Fibroblast of lung (primary cell): ENCODE measurements at regions not wholly inside any gene's neighbourhood (a gene's known extent, or its start where the extent isn't known, plus 50 kb on each side); places are given as distances from the start of the nearest gene placed in this dataset.

Experiments used
- DNase-seq, 2 donors: peaks; one replicate each; pipeline versions ENCODE4 v3.0.0 to v3.0.0-alpha.2; 2010; ENCODE audit warnings: low read depth in 2 of 2
- H2AFZ ChIP-seq: 2 replicates; pipeline ENCODE4 v1.5.1; 2012; ENCODE audit warnings: low read length, control low read depth, inconsistent platforms
- H3K27ac ChIP-seq: 2 replicates; pipeline ENCODE4 v1.5.1; 2011; ENCODE audit warnings: low read length, control low read depth; ENCODE audit not compliant: insufficient read depth
- H3K27me3 ChIP-seq: 2 replicates; pipeline ENCODE4 v1.5.1; 2011; ENCODE audit warnings: mild to moderate bottlenecking, low read length; ENCODE audit not compliant: control insufficient read depth, insufficient read depth
- H3K36me3 ChIP-seq: 2 replicates; pipeline ENCODE4 v1.5.1; 2011; ENCODE audit warnings: low read length; ENCODE audit not compliant: control insufficient read depth, insufficient read depth
- H3K4me1 ChIP-seq: 2 replicates; pipeline ENCODE4 v1.5.1; 2011; ENCODE audit warnings: low read length; ENCODE audit not compliant: control insufficient read depth, insufficient read depth; ENCODE audit errors: extremely low read depth
- H3K4me2 ChIP-seq: 2 replicates; pipeline ENCODE4 v1.5.1; 2011; ENCODE audit warnings: low read length, control low read depth; ENCODE audit not compliant: insufficient read depth; ENCODE audit errors: extremely low read depth
- H3K4me3 ChIP-seq, 4 experiments: fragments of 200-600 bp in 1 of 4; sonication (generic) in 1 of 4; replicated peaks in 1 of 4; 2 replicates each; pipeline ENCODE4 v1.5.1; 2011 to 2016; ENCODE audit warnings: low read length in 4 of 4, low read depth in 3 of 4, mild to moderate bottlenecking in 3 of 4, control low read depth in 2 of 4, inconsistent platforms in 1 of 4, mixed read lengths in 1 of 4; ENCODE audit not compliant: insufficient read depth in 1 of 4; ENCODE audit errors: control extremely low read depth in 1 of 4
- H3K79me2 ChIP-seq: 2 replicates; pipeline ENCODE4 v1.5.1; 2012; ENCODE audit warnings: mild to moderate bottlenecking, low read length, inconsistent platforms; ENCODE audit not compliant: control insufficient read depth, insufficient read depth
- H3K9ac ChIP-seq: 2 replicates; pipeline ENCODE4 v1.5.1; 2011; ENCODE audit warnings: mild to moderate bottlenecking, low read length, control low read depth; ENCODE audit not compliant: insufficient read depth
- H3K9me3 ChIP-seq: 2 replicates; pipeline ENCODE4 v1.5.1; 2012; ENCODE audit warnings: low read depth, low read length; ENCODE audit not compliant: control insufficient read depth, insufficient read depth
- H4K20me1 ChIP-seq: 2 replicates; pipeline ENCODE4 v1.5.1; 2011; ENCODE audit warnings: low read length; ENCODE audit not compliant: control insufficient read depth, insufficient read depth; ENCODE audit errors: extremely low read depth
- EZH2 ChIP-seq: IDR thresholded peaks from 2 replicates; pipeline ENCODE4 v1.5.1; 2012; ENCODE audit warnings: low read length, control low read depth, mild to moderate bottlenecking; ENCODE audit errors: missing control alignments
- TF ChIP-seq, protein P1 (sequence below), 2 donors: IDR thresholded peaks in 1 of 2; conservative IDR thresholded peaks in 1 of 2; 1 replicate in 1 of 2; 2 replicates in 1 of 2; pipeline ENCODE4 v1.5.1; 2011 to 2012; ENCODE audit warnings: low read length in 2 of 2, control low read depth in 1 of 2, inconsistent platforms in 1 of 2, low read depth in 1 of 2, mild to moderate bottlenecking in 1 of 2

GRCh38 chr2:193929131-193929530 lies 1727.9 kb upstream of the SLC39A10 start:
- H2AFZ ChIP-seq: no peak overlapping the region
- no peak overlapping the region for H3K9ac ChIP-seq
- H3K27ac ChIP-seq: no peak overlapping the region
- no peaks in the 10 kb centered on the region for H4K20me1 ChIP-seq
- H3K36me3 ChIP-seq: no peaks in the 10 kb centered on the region
- no peak for DNase-seq
- H3K27me3 ChIP-seq: no peaks in the 10 kb centered on the region
- H3K79me2 ChIP-seq: no peaks in the 10 kb centered on the region
- H3K4me1 ChIP-seq: no peaks in the 10 kb centered on the region
- H3K9me3 ChIP-seq: no peaks in the 10 kb centered on the region
- no peak overlapping the region for H3K4me2 ChIP-seq
- no peak overlapping the region for H3K4me3 ChIP-seq
- TF ChIP-seq EZH2: no peak
- TF ChIP-seq, protein P1, sequence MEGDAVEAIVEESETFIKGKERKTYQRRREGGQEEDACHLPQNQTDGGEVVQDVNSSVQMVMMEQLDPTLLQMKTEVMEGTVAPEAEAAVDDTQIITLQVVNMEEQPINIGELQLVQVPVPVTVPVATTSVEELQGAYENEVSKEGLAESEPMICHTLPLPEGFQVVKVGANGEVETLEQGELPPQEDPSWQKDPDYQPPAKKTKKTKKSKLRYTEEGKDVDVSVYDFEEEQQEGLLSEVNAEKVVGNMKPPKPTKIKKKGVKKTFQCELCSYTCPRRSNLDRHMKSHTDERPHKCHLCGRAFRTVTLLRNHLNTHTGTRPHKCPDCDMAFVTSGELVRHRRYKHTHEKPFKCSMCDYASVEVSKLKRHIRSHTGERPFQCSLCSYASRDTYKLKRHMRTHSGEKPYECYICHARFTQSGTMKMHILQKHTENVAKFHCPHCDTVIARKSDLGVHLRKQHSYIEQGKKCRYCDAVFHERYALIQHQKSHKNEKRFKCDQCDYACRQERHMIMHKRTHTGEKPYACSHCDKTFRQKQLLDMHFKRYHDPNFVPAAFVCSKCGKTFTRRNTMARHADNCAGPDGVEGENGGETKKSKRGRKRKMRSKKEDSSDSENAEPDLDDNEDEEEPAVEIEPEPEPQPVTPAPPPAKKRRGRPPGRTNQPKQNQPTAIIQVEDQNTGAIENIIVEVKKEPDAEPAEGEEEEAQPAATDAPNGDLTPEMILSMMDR (conservative IDR thresholded peaks at IDR 0.05 in 1 of 2, IDR thresholded peaks at IDR 0.05 in 1 of 2; ENCODE audit: low read depth in 1 of 2, low read length in 2 of 2): no peak

GRCh38 chr2:193907561-193907960 lies 1712.8 kb upstream of the TMEFF2 start:
- Histone ChIP-seq H3K79me2 (no peaks in the 10 kb centered on the region), H4K20me1 (no peaks in the 10 kb centered on the region), H3K4me1 (no peaks in the 10 kb centered on the region), H2AFZ (no peak overlapping the region), H3K4me3 (no peak overlapping the region), H3K27me3 (no peaks in the 10 kb centered on the region), H3K9ac (no peak overlapping the region), H3K27ac (no peak overlapping the region), H3K9me3 (no peaks in the 10 kb centered on the region), H3K36me3 (no peaks in the 10 kb centered on the region), H3K4me2 (no peak overlapping the region)
- DNase-seq: no peak
- TF ChIP-seq, protein P1 (conservative IDR thresholded peaks at IDR 0.05 in 1 of 2, IDR thresholded peaks at IDR 0.05 in 1 of 2; ENCODE audit: low read depth in 1 of 2, low read length in 2 of 2): no peak
- TF ChIP-seq EZH2: no peak

GRCh38 chr2:193900292-193900691 lies 1705.6 kb upstream of the TMEFF2 start:
- Histone ChIP-seq H3K27me3 (no peaks in the 10 kb centered on the region), H3K9me3 (no peaks in the 10 kb centered on the region)

More at GRCh38 chr2:193900292-193900691, 1705.6 kb upstream of the TMEFF2 start:
- no peaks in the 10 kb centered on the region for H3K79me2 ChIP-seq
- no peak for DNase-seq
- no peak overlapping the region for H3K4me3 ChIP-seq
- no peak overlapping the region for H3K4me2 ChIP-seq
- H3K9ac ChIP-seq: no peak overlapping the region
- no peaks in the 10 kb centered on the region for H3K36me3 ChIP-seq
- no peak overlapping the region for H3K27ac ChIP-seq
- no peaks in the 10 kb centered on the region for H3K4me1 ChIP-seq
- TF ChIP-seq EZH2: no peak
- TF ChIP-seq, protein P1 (conservative IDR thresholded peaks at IDR 0.05 in 1 of 2, IDR thresholded peaks at IDR 0.05 in 1 of 2; ENCODE audit: low read depth in 1 of 2, low read length in 2 of 2): no peak
- no peaks in the 10 kb centered on the region for H4K20me1 ChIP-seq
- no peak overlapping the region for H2AFZ ChIP-seq
